IMR-90 (cell line): ENCODE measurements at regions not wholly inside any gene's neighbourhood (a gene's known extent, or its start where the extent isn't known, plus 50 kb on each side); places are given as distances from the start of the nearest gene placed in this dataset.

ENCODE experiments used
- CTCF ChIP-seq: conservative IDR thresholded peaks from 2 replicates; pipeline ENCODE4 v1.5.1; 2012; ENCODE audit warnings: mild to moderate bottlenecking, low read depth, low read length, improper control_type of control experiment
- FOS ChIP-seq: fragments of 150-350 bp; IDR thresholded peaks from 2 replicates; pipeline ENCODE4 v1.6.1; 2016; ENCODE audit warnings: low read depth, low read length

- TF ChIP-seq CTCF (no peak), FOS (no peak)
Observed at GRCh38 chr7:37505750-37506353, 57.2 kb upstream of the ELMO1 start.
